HG03060 (cell line): ENCODE measurements at regions not wholly inside any gene's neighbourhood (a gene's known extent, or its start where the extent isn't known, plus 50 kb on each side); places are given as distances from the start of the nearest gene placed in this dataset.
"Not testable (repeated sequence)": the region's sequence is repeated elsewhere in the genome, so short reads cannot be mapped to it uniquely, and the experiment has no call there.

Experiments used
- ATAC-seq: cut with Tn5 transposase; IDR thresholded peaks from one replicate; pipeline ENCODE4 v1.9.1; 2021; ENCODE audit warnings: low read depth, moderate number of reproducible peaks; ENCODE audit not compliant: unreplicated experiment

DNA sequence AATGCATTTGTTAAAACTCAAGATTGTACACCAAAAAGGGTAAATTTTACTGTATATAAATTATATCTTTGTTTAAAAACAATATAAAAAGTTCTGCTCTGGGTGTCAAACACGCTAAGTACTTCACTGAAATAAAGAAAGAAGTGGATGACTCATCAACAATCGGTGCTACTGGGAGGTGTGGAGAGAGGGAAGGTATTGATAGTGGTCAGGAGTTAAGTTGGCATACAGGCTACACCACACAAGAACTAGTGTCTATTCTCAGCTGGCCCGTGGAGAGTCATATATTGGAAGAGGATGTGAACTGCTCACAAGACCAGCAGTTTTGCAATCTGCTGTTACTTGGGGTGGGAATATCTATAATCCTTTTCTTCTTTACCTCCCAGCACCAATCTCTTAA, 145.7 kb upstream of the TRPC7 start:
- no peak for ATAC-seq

DNA sequence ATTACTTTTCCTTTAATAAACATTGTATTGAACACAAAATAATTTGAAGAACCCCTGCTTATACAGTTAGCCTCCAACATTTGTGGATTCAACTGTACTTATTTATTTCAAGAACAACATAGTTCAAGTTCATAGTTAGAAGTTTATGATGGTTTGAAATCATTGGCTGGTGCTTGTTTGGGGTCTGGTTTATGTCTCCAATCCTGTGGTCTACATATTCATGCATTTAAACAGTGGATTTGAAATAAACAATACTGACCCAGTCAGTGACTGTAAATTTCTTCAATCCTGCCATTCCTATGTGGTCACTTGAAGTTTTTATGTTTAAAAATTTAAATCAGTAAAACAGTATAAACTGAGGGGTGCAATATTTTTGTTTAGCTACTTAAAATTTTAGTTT, 145.1 kb upstream of the TRPC7 start:
- no peak for ATAC-seq

DNA sequence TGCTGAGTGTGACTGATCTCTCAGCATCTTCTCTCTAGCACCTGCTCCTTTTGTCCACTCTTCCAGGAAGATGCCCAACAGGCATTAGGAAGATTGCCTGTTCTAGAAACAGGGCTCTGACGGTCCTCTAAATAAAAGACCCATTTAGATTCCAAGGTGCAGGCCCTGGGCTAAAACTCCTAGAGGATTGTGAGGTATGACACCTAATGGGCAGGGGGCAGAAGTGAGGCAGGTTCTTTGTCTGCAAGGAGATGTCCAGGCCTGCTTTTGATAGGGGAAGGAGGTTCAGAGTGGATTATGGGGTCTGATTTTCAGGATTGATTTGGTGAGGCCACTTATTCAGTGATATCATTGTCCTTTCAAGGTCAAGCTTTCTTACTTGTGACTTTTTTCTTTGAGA, 140.8 kb upstream of the TRPC7 start:
- ATAC-seq = no peak

DNA sequence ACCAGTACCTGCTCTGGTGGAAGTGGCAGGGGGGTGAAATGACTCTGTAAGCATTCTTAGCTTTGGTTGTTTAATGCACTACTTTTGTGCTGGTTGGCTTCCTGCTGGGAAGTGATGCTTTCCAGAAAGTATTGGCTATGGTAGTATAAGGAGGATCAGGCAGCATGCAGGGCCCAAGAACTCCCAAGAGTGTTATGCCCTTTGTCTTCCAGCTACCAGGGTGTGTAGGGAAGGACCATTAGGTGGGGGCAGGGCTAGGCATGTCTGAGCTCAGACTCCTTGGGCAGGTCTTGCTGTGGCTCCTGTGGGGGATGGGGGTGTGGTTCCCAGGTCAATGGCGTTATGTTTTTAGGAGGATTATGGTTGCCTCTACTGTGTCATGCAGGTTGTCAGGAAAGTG, 135.8 kb upstream of the TRPC7 start:
- no peak for ATAC-seq

DNA sequence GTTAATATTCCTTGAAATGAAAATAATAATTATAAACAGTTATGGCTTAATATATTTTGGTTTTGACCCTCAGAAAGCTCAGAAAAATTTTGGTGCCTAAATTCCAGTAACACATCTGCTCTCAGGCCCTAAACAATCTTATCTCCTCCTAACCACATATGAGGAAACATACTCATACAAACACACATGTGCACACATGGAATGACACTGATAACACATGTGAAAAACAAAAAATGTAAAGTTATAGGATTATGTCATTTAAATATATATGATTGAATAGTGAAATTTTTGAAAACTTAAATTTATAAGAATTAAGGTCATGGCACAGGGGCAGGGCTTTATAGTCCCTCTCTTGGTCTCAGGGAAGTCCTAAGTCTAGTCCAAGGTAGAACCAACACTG, 127.2 kb upstream of the TRPC7 start:
- no peak for ATAC-seq

DNA sequence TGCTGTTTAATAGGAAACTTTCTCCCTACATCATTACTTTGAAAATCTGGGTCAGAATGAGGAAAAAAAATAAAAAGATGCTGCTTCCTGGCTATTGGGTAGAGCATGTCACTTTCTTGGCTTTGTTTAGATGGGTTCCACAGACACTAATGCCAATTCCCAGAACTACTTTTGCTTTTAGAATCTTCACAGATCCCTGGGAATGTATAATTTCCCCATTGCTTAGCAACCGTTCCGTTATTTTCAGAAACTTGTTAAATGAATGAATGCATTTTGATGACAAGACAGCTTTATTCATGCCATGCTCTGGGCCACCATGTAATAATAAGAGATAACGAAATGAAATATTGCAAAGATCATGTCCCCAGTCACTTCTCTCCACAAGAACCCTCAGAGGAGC, 126.5 kb upstream of the TRPC7 start:
- ATAC-seq = no peak

DNA sequence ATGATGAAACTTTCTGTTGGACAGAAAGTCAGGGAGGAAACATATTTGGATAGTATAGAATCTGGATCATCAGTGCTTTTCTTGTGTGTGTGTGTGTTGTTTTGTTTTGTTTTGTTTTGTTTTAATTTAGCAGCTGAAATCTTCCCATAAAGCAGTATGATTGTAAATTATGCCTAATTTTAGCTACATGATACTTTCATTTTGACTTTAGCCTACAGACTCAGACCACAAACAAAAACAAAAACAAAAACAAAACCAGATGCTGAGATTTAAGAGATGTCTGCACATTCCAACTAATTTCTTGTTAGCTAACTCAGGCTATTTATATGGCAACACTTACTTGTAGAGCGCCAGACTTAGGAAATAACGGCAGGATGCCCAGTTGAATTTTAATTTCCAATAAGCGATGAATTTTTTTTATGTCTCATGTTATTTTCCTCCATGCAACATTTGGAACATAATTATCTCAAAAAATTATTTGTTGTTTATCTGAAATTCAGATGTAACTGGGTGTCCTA, 119.5 kb upstream of the TRPC7 start:
- ATAC-seq = no peak

DNA sequence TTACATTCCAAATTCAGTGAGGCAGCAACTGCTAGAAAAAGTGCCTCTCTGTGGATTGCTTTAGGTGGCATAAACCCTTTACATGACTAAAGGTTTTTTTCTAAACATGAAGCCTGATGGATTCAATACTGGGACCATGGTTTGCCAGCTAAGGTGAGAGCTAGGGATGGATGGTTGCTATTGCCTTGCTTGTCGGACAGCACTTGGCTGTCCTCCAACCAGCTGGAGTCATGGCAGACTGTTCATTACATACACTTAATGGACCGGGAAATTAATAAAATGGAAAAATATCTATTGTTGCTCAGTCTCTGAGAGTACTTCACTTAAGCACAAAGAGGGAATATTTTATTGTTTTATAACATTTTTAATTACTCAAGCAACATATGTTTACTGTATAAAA, 116.9 kb upstream of the TRPC7 start:
- no peak for ATAC-seq

DNA sequence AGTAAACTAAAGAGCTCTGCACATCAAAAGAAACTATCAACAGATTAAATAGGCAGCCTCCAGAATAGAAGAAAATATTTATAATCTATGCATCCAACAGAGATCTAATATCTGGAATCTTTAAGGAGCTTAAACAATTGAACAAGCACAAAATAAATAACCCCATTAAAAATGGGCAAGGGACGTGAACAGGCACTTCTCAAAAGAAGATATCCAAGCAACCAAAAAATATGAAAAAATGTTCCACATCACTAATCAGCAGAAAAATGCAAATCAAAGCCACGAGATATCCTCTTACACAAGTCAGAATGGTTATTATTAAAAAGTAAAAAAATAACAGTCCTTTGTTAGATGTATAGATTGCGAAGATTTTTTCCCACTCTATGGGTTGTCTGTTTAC, 109.1 kb upstream of the TRPC7 start:
- no peak for ATAC-seq

DNA sequence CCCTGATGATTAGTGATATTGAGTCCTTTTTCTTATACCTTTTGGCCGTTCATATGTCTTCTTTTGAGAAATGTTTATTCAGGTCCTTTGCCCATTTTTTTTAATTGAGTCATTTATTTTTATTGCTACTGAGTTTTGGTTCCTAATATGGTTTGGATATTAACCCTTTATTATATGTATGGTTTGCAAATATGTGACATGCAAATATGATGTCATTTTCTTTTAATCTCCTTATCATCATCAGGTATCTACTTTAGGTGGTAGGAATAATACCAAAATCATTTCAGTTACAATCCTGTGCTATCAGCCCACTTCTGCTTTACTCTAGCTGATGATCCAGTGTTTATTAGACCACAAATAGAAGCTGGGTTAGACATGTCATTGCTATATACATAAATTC, 102.3 kb upstream of the TRPC7 start:
- ATAC-seq = no peak

DNA sequence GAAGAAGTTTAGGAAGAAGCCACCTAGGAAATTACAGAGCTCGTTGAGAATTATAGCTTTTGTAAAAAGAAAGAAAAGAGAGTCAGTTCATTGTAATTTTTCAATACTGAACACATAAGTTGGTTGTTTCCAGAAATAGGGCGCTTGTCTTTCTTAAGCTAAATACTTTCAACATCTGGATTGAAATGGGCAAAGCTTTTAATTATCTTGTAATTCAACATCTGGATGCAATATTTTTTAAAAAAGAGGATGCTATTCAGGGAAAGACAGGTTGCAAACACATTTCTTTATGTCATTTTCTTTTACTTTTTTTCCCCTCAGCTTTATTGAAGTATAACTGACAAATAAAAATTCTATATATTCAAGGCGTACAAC, 100.7 kb upstream of the TRPC7 start:
- no peak for ATAC-seq

DNA sequence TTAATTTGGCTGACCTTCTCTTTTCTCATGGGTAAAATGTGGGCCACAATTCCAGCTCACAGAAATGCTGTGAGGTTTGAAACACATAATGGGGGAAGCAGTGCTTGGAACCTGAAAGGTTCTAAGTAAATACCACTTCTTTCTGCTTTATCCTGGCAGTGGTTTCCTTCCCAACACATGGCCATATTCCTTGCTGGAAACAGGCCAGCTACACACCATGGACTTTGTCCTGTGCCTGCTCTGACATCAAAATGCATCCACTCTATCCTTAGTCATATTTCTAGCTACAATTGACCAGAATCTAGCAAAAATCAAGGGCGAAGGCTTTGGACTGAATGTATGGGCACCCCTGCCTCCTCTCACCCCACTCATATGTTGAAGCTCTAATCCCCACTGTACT, 93.1 kb upstream of the TRPC7 start:
- no peak for ATAC-seq

DNA sequence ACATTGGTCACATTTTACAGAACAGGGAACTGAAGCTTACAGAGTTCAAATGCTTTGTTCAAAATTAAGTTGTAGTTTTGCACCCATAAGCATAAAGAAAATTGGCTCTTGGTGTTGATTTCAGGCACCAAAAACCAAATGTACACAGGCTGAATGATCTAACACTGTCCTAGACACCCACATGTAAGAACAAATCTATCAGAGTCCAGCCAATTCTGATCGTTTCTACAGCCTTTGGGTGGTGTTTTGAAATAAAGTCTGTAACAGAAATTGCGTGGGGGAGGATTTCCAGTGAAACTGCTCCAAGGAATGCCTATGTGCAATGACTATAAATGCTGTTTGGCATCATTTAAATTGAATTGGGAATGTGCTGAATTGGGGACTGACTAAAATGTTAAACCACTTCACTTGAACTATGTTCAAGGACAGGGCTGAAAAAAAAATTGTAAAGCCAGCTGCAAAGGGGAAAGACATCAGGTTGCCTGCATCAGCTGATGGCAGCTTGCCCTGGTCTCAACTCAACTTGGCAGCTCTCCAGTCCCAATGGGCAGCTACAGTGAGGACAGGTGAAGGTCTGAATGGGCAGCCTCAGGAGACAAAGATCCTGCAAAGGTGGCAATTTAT, 92.2 kb upstream of the TRPC7 start:
- ATAC-seq = no peak

DNA sequence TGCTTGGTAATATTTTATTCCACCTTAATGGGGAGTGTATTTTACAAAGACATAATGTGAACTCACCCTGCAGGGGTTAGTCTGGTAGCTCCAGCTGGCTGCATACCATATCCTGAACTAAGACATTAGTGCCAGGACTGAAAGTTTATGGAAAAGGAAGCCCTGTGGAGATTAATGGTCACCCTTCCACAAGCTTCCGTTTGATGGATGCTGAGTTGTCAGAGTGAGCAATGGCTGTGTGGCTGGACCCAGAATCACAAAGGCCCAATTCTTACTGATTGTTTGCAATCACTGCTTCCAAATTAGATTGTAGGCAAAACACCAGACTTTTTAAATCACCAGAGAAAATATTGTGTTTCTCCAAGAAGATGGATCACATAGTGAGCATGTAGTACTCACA, 90.1 kb upstream of the TRPC7 start:
- no peak for ATAC-seq

DNA sequence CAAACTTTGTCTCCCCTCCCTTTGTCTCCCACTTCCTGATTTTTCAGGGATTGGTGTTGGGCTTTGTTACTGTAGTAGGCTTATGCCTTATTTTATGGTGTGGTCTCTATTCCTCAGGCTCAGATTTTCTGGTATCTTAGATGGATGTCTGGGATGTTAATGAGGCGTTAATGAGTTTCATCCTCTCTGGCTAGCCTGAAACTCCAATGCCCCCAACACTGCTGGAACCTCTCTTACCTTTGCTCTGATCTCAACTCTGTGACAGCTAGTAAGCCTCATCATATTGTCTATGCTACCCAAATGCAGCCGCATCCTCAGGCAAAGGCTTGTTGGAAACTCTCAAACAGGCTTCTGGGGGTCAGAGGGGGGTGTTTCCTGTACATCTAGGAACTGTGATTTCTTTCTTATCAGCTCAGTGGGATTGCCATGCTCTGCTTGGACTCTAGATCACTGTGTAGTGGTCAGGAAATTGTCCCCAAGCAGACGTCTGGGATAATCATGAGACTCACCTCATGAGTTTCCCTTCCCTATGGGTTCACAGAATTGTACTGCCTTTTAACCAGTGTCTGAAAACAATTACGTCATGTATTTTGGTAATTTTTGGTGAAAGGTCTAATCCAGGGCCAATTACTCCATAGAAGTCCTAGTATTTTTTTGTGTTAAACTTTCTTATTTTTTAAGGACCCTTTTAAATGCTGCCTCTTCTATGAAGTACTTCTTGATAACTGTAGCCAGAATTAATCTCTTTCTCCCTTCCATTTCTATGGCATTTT, 88.8 kb upstream of the TRPC7 start:
- no peak for ATAC-seq

DNA sequence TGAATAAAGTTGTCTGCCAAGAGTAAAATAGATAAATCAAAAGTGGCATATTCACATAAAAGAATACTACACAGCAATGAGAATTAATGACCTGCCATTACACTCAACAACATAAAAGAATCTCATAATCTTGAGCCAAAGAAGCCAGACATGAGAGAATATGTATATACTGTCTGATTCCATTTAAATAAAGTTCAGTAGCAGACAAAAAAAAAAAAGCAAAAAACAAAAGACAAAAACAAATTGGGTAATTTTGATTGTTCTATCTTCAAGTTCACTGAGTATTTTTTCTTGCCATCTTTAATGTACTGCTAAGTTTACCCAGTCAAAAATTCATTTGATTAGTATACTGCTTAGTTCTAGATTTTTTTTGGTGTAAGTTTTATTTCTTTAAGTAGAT, 87.9 kb upstream of the TRPC7 start:
- ATAC-seq = no peak

DNA sequence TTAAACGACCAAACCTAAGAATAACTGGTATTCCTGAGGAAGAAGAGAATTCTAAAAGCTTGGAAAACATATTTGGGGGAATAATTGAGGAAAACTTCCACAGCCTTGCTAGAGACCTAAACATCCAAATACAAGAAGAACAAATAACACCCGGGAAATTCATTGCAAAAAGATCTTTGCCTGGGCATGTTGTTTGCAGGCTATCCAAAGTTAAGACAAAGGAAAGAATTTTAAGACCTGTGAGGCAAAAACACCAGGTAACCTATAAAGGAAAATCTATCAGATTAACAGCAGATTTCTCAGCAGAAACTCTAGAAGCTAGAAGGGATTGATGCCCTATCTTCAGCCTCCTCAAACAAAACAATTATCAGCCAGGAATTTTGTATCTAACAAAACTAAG, 82.2 kb upstream of the TRPC7 start:
- not testable (repeated sequence) for ATAC-seq

DNA sequence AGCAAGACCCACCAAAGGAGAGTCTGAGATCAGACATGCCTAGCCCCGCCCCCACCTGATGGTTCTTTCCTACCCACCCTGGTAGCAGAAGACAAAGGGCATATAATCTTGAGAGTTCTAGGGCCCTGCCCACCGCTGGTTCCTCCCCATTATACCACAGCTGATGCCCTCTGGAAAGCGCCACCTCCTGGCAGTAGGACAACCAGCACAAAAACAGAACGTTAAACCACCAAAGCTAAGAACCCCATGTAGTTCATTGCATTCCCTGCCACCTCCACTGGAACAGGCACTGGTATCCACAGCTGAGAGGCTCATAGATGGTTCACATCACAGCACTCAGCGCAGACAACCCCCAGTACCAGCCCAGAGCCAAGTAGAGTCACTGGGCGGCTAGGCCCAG, 81.2 kb upstream of the TRPC7 start:
- ATAC-seq = no peak

DNA sequence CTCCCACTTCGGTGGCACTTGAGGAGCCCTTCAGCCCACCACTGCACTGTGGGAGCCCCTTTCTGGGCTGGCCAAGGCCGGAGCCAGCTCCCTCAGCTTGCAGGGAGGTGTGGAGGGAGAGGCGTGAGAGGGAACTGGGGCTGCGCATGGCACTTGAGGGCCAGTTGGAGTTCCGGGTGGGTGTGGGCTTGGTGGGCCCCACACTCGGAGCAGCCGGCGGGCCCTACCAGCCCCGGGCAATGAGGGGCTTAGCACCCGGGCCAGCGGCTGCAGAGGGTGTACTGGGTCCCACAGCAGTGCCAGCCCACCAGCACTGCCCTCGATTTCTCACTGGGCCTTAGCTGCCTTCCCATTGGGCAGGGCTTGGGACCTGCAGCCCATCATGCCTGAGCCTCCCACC, 78.8 kb upstream of the TRPC7 start:
- not testable (repeated sequence) for ATAC-seq

DNA sequence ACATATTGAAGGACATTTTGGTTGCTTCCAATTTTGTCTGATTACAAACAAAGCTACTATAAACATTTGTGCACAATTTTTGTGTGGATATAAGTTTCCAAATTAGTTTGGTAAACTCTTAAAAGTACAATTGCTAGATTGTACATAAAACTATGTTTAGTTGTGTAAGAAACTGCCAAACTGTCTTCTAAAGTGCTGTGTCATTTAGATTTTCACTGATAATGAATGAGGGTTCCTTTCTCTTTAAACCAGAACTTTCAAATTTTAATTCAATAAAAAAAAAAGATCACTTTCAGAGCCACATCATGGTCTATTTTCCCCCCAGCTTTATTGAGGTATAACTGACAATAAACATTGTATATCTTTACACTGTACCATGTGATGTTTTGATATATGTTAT, 74.0 kb upstream of the TRPC7 start:
- ATAC-seq = no peak

DNA sequence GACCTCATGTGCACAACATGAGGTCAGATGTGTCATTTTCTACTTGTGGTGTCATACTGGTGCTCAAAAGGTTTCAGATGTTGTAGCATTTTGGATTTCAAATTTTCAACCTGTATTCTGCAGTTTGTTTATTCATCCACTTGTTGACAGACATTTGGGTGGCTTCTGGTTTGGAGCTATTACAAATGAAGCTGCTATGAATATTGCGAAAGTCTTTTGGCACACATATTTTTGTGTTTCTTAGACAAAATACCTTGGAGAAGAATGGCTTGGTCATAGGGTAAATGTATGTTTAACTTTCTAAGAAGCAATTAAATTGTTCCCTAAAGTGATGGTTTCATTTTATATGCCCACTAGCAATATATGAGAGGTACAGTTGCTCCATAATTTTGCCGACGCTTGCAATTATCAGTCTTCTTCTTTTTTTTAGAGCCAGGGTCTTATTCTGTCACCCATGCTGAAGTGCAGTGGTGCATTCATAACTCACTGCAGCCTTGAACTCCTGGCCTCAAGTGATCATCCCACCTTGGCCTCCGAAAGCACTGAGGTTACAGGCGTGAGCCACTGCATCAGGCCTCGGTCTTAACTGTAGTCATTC, 70.7 kb upstream of the TRPC7 start:
- ATAC-seq = no peak

DNA sequence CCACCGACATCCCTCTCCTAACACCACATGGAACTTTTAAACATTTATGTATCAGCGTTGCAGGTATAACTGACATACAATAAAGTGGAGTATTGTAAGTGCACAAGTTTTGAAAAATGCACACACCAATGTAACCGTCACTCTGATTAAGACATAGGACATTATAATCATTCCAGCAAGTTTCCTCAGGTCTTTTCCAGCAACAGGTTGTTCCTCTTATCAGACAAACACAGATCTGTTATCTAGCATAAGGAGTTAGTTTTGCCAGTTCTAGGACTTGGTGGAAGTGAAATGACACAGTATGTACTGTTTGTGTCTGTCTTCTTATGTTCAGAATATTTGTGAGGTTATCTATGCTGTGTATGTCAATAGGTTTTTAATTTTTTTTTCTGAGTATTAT, 69.5 kb upstream of the TRPC7 start:
- ATAC-seq = no peak
